GM13976 (cell line): ENCODE measurements at regions not wholly inside any gene's neighbourhood (a gene's known extent, or its start where the extent isn't known, plus 50 kb on each side); places are given as distances from the start of the nearest gene placed in this dataset.

ENCODE experiments used
- DNase-seq: peaks from one replicate; pipeline ENCODE4 v3.0.0; 2012; ENCODE audit warnings: low spot score
- in situ Hi-C: fragments of 300-500 bp; cut with MboI; formaldehyde crosslinking; loops from one replicate; pipeline ENCODE4 v1.12.0; 2022; ENCODE audit warnings: low sequenced_read_pairs, mixed read lengths, inconsistent platforms; ENCODE audit not compliant: unreplicated experiment
- TF ChIP-seq, protein P1 (sequence below): IDR thresholded peaks from 2 replicates; pipeline ENCODE4 v1.5.1; 2012; ENCODE audit warnings: borderline replicate concordance, mild to moderate bottlenecking; ENCODE audit not compliant: insufficient read depth; ENCODE audit errors: extremely low read depth, missing control alignments, control extremely low read depth

GRCh38 chr7:69545175-69545574 lies 53.1 kb upstream of the AUTS2 start:
- in situ Hi-C loops, result no loop called here
- DNase-seq, result no peak
- TF ChIP-seq, protein P1, sequence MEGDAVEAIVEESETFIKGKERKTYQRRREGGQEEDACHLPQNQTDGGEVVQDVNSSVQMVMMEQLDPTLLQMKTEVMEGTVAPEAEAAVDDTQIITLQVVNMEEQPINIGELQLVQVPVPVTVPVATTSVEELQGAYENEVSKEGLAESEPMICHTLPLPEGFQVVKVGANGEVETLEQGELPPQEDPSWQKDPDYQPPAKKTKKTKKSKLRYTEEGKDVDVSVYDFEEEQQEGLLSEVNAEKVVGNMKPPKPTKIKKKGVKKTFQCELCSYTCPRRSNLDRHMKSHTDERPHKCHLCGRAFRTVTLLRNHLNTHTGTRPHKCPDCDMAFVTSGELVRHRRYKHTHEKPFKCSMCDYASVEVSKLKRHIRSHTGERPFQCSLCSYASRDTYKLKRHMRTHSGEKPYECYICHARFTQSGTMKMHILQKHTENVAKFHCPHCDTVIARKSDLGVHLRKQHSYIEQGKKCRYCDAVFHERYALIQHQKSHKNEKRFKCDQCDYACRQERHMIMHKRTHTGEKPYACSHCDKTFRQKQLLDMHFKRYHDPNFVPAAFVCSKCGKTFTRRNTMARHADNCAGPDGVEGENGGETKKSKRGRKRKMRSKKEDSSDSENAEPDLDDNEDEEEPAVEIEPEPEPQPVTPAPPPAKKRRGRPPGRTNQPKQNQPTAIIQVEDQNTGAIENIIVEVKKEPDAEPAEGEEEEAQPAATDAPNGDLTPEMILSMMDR, result no peak
